Activated naive CD8-positive, alpha-beta T cell treated with anti-CD3 and anti-CD28 coated beads for 36 hours (primary cell): ENCODE measurements at regions not wholly inside any gene's neighbourhood (a gene's known extent, or its start where the extent isn't known, plus 50 kb on each side); places are given as distances from the start of the nearest gene placed in this dataset.
"Not testable (repeated sequence)": the region's sequence is repeated elsewhere in the genome, so short reads cannot be mapped to it uniquely, and the experiment has no call there.

ENCODE experiments used
- DNase-seq: peaks from one replicate; pipeline ENCODE4 v3.0.0; 2021
- H3K27ac Mint-ChIP-seq: one replicate; pipeline ENCODE4 v1.8.0; 2022; ENCODE audit warnings: mild to moderate bottlenecking, moderate library complexity, mixed read lengths
- H3K27me3 Mint-ChIP-seq: one replicate; pipeline ENCODE4 v1.8.0; 2022; ENCODE audit warnings: mild to moderate bottlenecking, mixed read lengths
- H3K36me3 Mint-ChIP-seq: one replicate; pipeline ENCODE4 v1.8.0; 2021; ENCODE audit warnings: mild to moderate bottlenecking, mixed read lengths
- H3K4me1 Mint-ChIP-seq: one replicate; pipeline ENCODE4 v1.8.0; 2021; ENCODE audit warnings: mixed read lengths
- H3K4me3 Mint-ChIP-seq: one replicate; pipeline ENCODE4 v1.8.0; 2022; ENCODE audit warnings: mild to moderate bottlenecking, moderate library complexity, mixed read lengths
- H3K9me3 Mint-ChIP-seq: one replicate; pipeline ENCODE4 v1.8.0; 2022; ENCODE audit warnings: mixed read lengths

GRCh38 chr12:9347328-9348127 lies 139.3 kb upstream of the PZP start:
- Mint-ChIP-seq H3K4me3 (no peak overlapping the region), H3K27me3 (no peaks in the 10 kb centered on the region), H3K4me1 (peaks cover 27% of the 10 kb centered on the region), H3K9me3 (peaks cover 5% of the 10 kb centered on the region), H3K27ac (peak overlapping the region; percentile 16), H3K36me3 (peaks cover 17% of the 10 kb centered on the region)
- DNase-seq, result peak; percentile 34

GRCh38 chr12:9346866-9347327 lies 138.7 kb upstream of the PZP start:
- no peak for DNase-seq
- no peak overlapping the region for H3K4me3 Mint-ChIP-seq
- H3K27ac Mint-ChIP-seq, result peak overlapping the region; percentile 16
- peaks cover 11% of the 10 kb centered on the region for H3K36me3 Mint-ChIP-seq
- H3K9me3 Mint-ChIP-seq, result no peaks in the 10 kb centered on the region
- no peaks in the 10 kb centered on the region for H3K27me3 Mint-ChIP-seq
- peaks cover 33% of the 10 kb centered on the region for H3K4me1 Mint-ChIP-seq

- H3K36me3 Mint-ChIP-seq, result peaks cover 10% of the 10 kb centered on the region
- H3K27ac Mint-ChIP-seq, result no peak overlapping the region
- no peak for DNase-seq
- no peak overlapping the region for H3K4me3 Mint-ChIP-seq
- peaks cover 40% of the 10 kb centered on the region for H3K4me1 Mint-ChIP-seq
- no peaks in the 10 kb centered on the region for H3K27me3 Mint-ChIP-seq
- H3K9me3 Mint-ChIP-seq, result no peaks in the 10 kb centered on the region
Observed at GRCh38 chr12:9345171-9345570, 137.0 kb upstream of the PZP start.

GRCh38 chr12:9344541-9344940 lies 136.3 kb upstream of the PZP start:
- Mint-ChIP-seq H3K36me3 (peaks cover 10% of the 10 kb centered on the region), H3K27me3 (no peaks in the 10 kb centered on the region), H3K27ac (no peak overlapping the region), H3K4me1 (peaks cover 40% of the 10 kb centered on the region), H3K9me3 (no peaks in the 10 kb centered on the region), H3K4me3 (no peak overlapping the region)
- DNase-seq, result no peak

GRCh38 chr12:9343731-9344130 lies 135.5 kb upstream of the PZP start:
- Mint-ChIP-seq H3K4me1 (peaks cover 40% of the 10 kb centered on the region), H3K9me3 (no peaks in the 10 kb centered on the region), H3K4me3 (no peak overlapping the region), H3K27me3 (no peaks in the 10 kb centered on the region), H3K36me3 (peaks cover 10% of the 10 kb centered on the region), H3K27ac (no peak overlapping the region)
- DNase-seq, result no peak

- Mint-ChIP-seq H3K9me3 (no peaks in the 10 kb centered on the region), H3K36me3 (peaks cover 12% of the 10 kb centered on the region), H3K27ac (no peak overlapping the region), H3K4me3 (no peak overlapping the region), H3K4me1 (peaks cover 39% of the 10 kb centered on the region), H3K27me3 (no peaks in the 10 kb centered on the region)
- no peak for DNase-seq
Observed at GRCh38 chr12:9342614-9343353, 134.6 kb upstream of the PZP start.

GRCh38 chr12:9341260-9341585 lies 133.0 kb upstream of the PZP start:
- peaks cover 17% of the 10 kb centered on the region for H3K36me3 Mint-ChIP-seq
- H3K27me3 Mint-ChIP-seq, result no peaks in the 10 kb centered on the region
- H3K4me3 Mint-ChIP-seq, result no peak overlapping the region
- DNase-seq, result no peak
- H3K4me1 Mint-ChIP-seq, result peaks cover 26% of the 10 kb centered on the region
- peaks cover 6% of the 10 kb centered on the region for H3K9me3 Mint-ChIP-seq
- H3K27ac Mint-ChIP-seq, result no peak overlapping the region

GRCh38 chr12:9340422-9341259 lies 132.4 kb upstream of the PZP start:
- Mint-ChIP-seq H3K4me1 (peaks cover 24% of the 10 kb centered on the region), H3K27ac (peak overlapping the region; percentile 27), H3K36me3 (peaks cover 19% of the 10 kb centered on the region), H3K27me3 (no peaks in the 10 kb centered on the region), H3K9me3 (peaks cover 8% of the 10 kb centered on the region), H3K4me3 (no peak overlapping the region)
- DNase-seq, result no peak

- H3K4me3 Mint-ChIP-seq, result no peak overlapping the region
- H3K36me3 Mint-ChIP-seq, result peaks cover 18% of the 10 kb centered on the region
- H3K27ac Mint-ChIP-seq, result no peak overlapping the region
- peaks cover 8% of the 10 kb centered on the region for H3K9me3 Mint-ChIP-seq
- no peak for DNase-seq
- H3K27me3 Mint-ChIP-seq, result no peaks in the 10 kb centered on the region
- peaks cover 20% of the 10 kb centered on the region for H3K4me1 Mint-ChIP-seq
Observed at GRCh38 chr12:9337656-9338055, 129.5 kb upstream of the PZP start.

GRCh38 chr12:9336375-9337011 lies 128.3 kb upstream of the PZP start:
- Mint-ChIP-seq H3K4me1 (peaks cover 13% of the 10 kb centered on the region), H3K36me3 (peaks cover 19% of the 10 kb centered on the region)
- not testable (repeated sequence) for H3K9me3 Mint-ChIP-seq, H3K27me3 Mint-ChIP-seq, H3K27ac Mint-ChIP-seq, H3K4me3 Mint-ChIP-seq, DNase-seq

GRCh38 chr12:9335867-9336266 lies 127.7 kb upstream of the PZP start:
- H3K27me3 Mint-ChIP-seq, result no peaks in the 10 kb centered on the region
- H3K27ac Mint-ChIP-seq, result no peak overlapping the region
- H3K36me3 Mint-ChIP-seq, result peaks cover 20% of the 10 kb centered on the region
- no peak for DNase-seq
- peaks cover 6% of the 10 kb centered on the region for H3K4me1 Mint-ChIP-seq
- no peak overlapping the region for H3K4me3 Mint-ChIP-seq
- peaks cover 8% of the 10 kb centered on the region for H3K9me3 Mint-ChIP-seq

- H3K36me3 Mint-ChIP-seq, result peaks cover 20% of the 10 kb centered on the region
- no peak for DNase-seq
- H3K4me3 Mint-ChIP-seq, result no peak overlapping the region
- H3K27ac Mint-ChIP-seq, result no peak overlapping the region
- H3K4me1 Mint-ChIP-seq, result peaks cover 2% of the 10 kb centered on the region
- H3K9me3 Mint-ChIP-seq, result peaks cover 8% of the 10 kb centered on the region
- H3K27me3 Mint-ChIP-seq, result no peaks in the 10 kb centered on the region
Observed at GRCh38 chr12:9334964-9335363, 126.8 kb upstream of the PZP start.

- no peak overlapping the region for H3K4me3 Mint-ChIP-seq
Observed at GRCh38 chr12:9334041-9334692, 126.0 kb upstream of the PZP start.

GRCh38 chr12:9333161-9333560 lies 125.0 kb upstream of the PZP start:
- H3K4me1 Mint-ChIP-seq, result peaks cover 7% of the 10 kb centered on the region
- peaks cover 8% of the 10 kb centered on the region for H3K9me3 Mint-ChIP-seq
- H3K36me3 Mint-ChIP-seq, result peaks cover 25% of the 10 kb centered on the region
- no peak for DNase-seq
- H3K4me3 Mint-ChIP-seq, result no peak overlapping the region
- no peaks in the 10 kb centered on the region for H3K27me3 Mint-ChIP-seq
- no peak overlapping the region for H3K27ac Mint-ChIP-seq

More at GRCh38 chr12:9334041-9334692, 126.0 kb upstream of the PZP start:
- H3K27me3 Mint-ChIP-seq, result no peaks in the 10 kb centered on the region
- H3K9me3 Mint-ChIP-seq, result peaks cover 8% of the 10 kb centered on the region
- peaks cover 20% of the 10 kb centered on the region for H3K36me3 Mint-ChIP-seq
- peaks cover 2% of the 10 kb centered on the region for H3K4me1 Mint-ChIP-seq
- DNase-seq, result no peak
- no peak overlapping the region for H3K27ac Mint-ChIP-seq
